Right lobe of liver (tissue), 4 donors: ENCODE measurements at regions not wholly inside any gene's neighbourhood (a gene's known extent, or its start where the extent isn't known, plus 50 kb on each side); places are given as distances from the start of the nearest gene placed in this dataset.

Experiments used
- CTCF ChIP-seq, 4 donors: fragments of 200-600 bp in 3 of 4; fragments of 450-650 bp in 1 of 4; IDR thresholded peaks; one replicate each; pipeline versions ENCODE4 v1.5.1 to v1.8.0; 2016 to 2022; ENCODE audit warnings: antibody characterized with exemption in 4 of 4, mild to moderate bottlenecking in 2 of 4
- POLR2A ChIP-seq: fragments of 450-650 bp; IDR thresholded peaks from one replicate; pipeline ENCODE4 v1.6.1; 2017; ENCODE audit warnings: antibody characterized with exemption, mild to moderate bottlenecking
- donor health status: DM: no; HTN: no; CAD: no.
- donor health status: DM: no; HTN: no; CAD: no.
- donor health status: DM: no; HTN: yes; CAD: no.

- TF ChIP-seq CTCF (IDR thresholded peaks at IDR 0.05) (no peak), POLR2A (no peak)
These were observed 1207.4 kb downstream of the ADGRL3 start for GRCh38 chr4:62407534-62407933.
